ENCODE measurements at regions not wholly inside any gene's neighbourhood (a gene's known extent, or its start where the extent isn't known, plus 50 kb on each side); places are given as distances from the start of the nearest gene placed in this dataset.
"Not testable (repeated sequence)": the region's sequence is repeated elsewhere in the genome, so short reads cannot be mapped to it uniquely, and the experiment has no call there.

DNA sequence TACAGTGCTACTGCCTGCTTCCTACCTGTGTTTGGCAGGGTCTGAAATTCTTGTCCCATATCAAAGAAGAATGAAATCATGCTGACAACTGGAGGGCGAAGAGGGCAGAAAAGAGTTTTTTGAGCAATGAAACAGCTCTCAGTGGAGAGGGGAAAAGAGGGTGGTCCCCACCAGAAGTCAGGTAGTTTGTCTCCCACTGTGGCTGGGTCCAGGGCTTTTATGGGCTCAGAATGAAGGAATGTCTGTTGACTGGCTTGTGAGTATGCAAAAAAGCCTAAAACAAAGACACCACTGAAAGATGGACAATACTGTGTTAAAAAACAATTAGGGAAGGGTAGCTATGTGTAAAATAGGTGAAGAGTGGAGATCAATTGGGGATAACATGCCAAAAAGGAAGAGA, 115.0 kb downstream of the ADAM29 start:
- no peak for DNase-seq (ENCODE audit: low spot score)

DNA sequence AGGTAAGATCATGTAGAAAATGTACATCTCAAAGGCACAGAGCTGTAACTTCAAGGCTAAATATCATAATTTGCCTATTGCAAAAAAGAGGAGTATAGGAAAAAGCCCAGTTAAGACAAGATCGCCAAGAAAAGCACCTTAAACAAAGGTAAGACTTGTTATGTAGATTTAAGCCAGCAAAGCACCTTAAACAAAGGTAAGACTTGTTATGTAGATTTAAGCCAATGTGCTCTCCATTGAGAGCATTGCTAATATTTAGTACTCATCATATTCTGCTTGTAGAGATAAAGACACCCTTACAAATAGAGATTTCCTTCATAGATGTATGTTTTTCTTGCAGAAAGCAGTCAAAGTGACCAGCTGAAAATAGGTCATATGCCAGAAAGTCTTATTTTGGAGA, 115.8 kb downstream of the ADAM29 start:
- DNase-seq (ENCODE audit: low spot score), result no peak

DNA sequence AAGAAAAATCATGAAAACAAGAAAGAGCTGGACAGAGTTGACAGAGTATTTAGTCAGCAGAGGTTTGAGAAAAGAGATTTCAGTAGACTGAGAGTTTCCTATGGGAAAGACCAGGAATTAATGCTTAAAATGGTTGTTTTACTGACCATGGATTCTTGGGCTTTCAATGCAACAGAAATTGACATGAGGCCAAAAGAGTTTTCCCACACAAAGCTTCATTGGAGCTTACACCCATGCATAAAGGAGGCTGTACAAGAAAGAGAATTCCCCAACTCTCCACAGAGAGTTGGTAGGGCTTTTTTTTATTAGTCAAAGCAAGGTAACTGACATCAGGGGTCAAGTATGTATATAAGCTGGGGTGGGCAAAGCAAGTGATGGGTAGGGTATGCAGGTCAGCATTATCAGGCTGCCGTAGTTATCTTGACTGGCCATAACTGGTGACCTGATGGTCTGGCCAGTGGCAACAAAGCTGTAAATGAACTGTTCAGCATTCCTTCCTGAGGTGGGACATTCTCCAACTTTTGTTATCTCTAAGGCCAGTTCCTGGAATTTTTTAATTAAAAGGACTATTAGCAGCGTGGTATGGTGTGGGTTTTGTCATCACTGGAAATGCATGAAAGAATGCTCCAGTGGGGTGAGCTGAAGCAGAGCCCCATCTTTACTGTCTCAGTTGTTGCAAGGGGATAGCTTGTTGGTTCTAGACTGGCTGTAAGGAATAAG, 117.0 kb downstream of the ADAM29 start:
- DNase-seq (ENCODE audit: low spot score), result no peak

DNA sequence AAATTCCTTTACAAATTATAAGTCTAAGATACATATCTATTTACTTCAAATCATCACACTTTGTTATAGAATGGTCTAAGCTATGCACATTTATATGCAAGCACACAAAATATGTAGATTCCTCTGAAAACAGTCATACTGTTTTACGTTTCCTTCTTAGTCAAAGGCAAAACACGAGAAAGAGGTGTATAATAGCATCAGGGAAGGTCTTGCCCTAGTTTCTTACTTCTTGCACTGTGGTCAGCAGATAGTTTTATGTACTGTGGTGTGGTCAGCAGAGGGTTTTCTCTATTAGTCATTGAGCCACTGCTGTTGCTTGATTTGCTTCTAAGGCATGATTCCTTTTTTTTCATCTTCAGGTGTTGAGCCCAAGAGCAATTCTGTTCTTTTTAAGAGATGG, 117.7 kb downstream of the ADAM29 start:
- DNase-seq (ENCODE audit: low spot score), result no peak

DNA sequence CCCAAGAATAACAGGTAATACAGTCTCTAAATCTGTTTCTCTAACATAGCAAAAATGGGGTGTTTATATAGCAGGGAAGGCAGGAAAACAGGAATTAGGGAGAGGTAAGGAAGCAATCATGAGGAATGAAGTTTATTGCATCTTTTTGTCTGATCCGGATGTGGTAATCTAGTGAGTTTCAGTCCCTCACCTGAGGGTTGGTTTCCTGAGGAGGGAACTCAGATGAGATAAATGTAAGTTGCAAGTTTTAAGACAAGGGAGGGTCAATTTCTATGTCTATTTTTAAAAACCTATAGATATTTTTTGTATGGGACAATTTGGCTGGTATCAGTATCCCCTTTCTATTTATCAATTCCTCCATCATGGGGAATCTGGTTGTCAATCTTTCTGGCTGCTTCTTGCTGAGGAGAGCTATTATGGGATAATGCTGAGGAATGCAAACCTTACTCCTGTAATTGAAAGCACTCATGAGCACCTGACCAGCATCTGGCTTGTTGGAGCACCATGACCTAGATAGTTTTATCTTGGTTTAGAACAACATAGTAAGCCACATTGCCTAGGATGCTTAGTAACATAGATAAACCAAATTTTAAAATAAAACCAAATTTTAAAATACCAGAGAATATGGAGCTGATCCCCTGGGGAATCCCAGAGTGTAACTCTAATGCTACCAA, 130.1 kb downstream of the ADAM29 start:
- no peak for DNase-seq (ENCODE audit: low spot score)

DNA sequence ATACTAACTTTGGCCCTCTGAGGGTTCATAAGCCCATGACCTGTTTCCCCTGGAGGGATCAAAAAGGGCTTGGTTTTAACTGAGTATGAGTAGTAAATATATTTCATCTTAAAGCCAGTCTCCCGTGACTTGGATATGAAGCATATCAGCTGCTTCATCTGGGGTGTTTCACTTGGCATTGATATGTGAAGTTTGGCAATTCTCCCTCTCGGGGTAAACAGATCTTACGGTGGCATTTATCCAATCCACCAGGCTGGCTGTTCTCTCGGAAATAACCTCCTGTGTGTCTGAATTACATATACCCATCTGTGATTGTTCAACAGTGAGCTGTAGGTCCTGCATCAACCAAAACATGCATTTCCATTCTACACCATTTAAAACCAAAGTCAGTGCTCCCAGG, 130.7 kb downstream of the ADAM29 start:
- no peak for DNase-seq (ENCODE audit: low spot score)

DNA sequence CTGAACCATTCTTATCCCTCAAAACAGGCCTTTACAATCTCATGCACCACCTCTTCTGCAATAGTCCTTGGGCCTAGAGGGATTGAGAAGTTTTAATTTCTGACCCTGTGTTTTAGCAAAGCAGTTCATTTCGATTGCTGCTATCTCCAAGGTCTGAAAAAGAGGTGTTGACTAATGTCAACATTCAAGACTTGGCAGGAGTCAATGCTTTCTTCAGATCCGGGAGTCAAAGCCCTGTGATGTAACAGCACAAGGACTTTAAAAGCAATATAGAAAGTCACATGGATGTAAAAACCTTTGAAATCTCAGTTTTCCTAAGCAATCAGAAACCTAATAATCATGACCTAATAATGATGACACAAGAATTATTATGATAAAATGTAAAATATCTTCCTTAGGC, 133.8 kb downstream of the ADAM29 start:
- no peak for DNase-seq (ENCODE audit: low spot score)

DNA sequence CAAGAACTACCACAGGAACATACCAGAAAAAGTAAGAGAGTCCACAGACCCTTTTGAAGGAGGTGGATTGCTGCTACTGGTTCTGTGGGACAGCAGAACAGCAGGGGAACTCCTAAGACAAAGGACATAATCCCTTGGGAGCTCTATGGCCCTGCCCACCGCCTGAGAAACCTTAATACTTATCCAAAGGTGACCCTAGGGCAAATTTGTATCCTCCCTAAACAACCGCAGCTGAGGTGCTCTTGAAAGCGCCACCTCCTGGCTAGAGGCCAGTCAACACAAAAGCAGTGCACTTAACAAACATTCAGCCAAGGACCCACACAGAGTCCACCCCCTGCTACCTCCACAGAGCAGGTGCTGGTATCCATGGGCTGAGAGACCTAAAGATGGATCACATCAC, 136.8 kb downstream of the ADAM29 start:
- no peak for DNase-seq (ENCODE audit: low spot score)

DNA sequence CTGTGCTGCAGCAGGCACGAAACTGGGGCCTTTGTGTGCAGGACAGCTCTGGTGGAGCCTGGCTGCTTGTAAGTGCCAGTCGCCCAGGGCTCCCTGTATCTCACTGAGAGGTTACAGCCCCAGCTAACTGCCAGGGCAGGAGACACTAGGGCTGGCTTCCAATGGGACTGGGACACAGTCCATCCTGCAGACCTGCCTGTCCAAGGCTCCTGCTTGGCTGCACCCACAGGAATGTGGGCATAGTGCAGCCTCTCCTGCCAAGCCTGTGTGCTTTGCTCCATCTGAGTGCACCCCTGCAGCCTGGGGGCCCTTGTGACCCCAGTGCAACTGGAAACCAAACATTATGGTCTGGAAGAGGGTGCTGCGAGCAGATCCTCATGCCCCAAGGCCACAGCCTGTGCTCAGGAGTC, 144.0 kb downstream of the ADAM29 start:
- no peak for DNase-seq (ENCODE audit: low spot score)

DNA sequence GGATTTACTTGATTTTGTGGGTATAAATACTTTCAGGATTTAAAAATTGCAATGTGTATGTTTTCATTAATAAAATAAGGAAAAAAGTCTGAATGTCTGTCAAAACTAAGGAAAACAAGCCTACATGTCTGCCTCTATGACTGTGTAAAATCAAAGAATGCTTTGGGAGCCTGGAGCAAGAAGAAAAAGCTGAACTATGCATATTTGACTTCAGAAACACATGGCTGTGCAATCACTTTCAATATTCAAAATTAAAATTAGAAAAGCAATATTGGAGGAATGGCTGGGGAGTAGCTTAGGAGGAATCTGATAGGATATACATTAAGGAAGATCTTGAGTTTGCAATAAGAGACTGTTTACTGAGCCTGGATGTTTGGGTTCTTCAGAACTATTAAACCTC, 147.1 kb downstream of the ADAM29 start:
- no peak for DNase-seq (ENCODE audit: low spot score)

DNA sequence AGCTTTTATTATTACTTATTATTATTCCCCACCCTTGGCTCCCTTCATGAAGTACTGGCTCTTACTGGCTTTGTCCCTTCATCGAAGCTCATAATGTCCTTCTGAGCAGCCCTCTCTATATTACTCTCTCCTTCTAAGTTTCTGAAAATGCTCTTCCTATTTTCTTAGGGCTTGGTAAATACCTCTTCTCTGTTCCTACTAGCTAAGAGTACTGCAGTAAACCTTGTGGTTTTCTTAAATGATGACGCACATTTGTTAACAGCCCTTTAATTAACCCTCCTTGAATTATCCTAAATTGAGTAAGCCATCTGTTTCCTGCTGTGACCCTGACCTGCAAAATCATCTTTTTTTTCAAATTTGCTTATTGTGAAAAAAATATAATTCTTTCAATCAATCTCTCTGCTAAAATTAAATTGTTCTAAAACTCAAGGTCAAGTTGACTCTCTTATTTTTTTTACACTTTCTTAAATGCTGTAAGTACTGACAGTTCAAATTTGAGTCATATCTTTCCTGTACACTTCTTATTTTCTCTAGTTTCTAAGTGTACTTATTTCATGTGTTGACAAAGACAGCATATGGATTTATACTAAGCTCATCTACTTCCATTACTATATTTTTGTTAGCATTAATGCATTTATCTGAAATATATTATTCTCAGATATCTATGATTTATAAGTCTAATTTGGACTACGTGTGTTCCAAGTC, 148.9 kb downstream of the ADAM29 start:
- no peak for DNase-seq (ENCODE audit: low spot score)

DNA sequence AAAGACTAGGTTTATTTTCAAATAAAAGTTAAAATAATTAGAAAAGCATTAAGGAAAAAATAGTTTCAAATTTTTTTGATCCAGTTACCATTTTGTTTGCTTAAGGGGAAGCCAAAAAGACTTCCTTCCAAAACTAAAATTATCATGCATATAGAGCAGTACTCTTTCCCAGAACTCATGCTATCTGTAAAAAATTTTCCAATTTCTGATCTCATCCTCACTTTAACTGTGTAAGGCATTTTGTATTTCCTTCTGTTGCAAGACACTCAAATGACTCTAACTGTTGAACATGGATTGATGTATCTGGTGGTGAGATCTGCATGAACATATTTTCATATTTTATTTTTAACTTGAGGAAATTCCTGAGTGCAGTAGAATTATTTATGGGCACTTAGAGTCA, 150.1 kb downstream of the ADAM29 start:
- DNase-seq (ENCODE audit: low spot score), result no peak

DNA sequence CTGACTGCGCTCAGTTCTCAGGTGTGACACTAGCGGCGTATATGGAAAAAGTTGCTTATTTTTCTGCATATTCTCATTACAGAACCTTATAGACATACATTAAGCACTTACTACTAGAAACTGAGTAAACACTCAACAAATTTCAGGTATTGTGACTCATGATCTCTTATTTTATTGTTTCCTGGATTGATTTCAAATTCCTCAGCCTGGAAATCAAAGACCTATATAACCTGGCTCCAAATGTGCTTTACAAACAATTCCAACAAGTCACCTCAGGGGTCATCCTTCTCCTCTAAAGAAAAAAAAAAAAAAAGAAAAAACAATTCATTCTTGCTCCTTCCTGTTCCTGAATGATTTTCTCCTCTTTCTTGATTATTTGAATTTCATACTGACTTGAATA, 152.3 kb downstream of the ADAM29 start:
- DNase-seq (ENCODE audit: low spot score), result no peak

DNA sequence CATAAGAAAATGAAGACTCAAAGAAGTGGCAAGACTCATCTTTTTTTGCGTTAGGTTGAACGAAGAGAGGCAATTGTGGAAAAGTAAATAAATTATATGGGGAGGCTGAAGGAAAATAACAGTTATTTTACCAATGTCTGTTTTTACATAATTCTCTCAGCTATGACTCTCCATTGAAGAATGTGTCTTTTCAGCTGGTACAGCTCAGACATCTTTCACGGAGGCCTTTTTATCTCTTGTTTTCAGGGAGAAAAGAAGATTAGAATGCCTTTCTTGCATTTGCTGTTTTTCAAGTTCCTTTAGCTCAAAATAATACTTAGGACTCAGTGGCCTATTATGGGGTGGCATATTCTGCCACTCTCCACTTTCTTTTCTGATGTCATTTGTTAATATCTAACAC, 153.0 kb downstream of the ADAM29 start:
- no peak for DNase-seq (ENCODE audit: low spot score)

DNA sequence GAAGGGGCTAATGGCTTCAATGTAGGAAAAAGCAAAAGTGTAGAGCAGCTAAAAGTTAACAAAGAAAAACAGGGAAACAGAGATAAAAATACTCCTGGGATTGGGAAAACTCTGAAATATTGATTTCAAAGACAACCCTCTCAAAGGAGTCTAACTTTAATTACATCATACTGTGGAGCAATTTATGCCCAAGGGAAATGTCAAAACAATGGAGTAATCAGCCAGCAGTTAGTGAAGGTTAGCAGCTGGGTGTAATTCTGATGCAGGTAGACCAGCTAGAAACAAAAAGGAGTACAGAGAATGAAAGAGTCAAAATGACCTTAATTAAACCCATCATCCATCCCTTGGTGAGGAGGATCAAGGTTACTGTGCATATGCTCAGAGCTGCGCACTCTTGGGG, 169.0 kb downstream of the ADAM29 start:
- no peak for DNase-seq (ENCODE audit: low spot score)

DNA sequence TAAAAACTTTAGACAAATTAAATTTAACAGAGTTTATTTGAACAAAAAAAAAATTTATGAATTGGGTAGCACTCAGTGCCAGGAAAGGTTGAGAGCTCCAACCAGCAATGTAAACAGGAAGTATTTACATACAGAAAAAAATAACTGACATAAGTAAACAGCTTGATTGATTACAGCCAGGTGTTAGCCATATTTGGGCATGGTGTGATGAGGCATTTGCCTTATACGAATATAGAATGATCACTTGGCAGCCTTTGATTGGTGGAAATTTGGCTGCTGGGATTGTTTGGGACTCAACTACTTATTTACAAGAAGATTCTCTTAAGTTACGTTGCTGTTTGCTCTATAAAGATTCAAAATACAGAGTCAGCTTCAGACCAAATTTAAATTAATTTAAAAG, 172.0 kb downstream of the ADAM29 start:
- no peak for DNase-seq (ENCODE audit: low spot score)

DNA sequence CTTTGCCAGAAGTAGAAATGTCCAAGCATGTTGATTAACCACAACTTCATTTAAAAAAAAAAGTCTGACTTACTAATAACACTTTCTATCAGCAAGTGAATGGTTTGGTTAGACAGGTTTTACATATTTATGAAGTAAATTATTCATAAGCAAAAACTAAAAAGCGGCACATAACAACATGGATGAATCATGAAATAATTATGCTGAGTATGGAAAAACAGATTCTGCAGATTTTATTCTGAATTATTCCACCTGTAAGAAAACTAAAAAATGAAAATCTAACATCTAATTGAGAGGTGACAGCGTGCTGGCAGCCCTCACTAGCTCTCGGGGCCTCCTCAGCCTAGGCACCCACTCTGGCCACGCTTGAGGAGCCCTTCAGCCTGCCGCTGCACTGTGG, 173.5 kb downstream of the ADAM29 start:
- DNase-seq (ENCODE audit: low spot score), result no peak

DNA sequence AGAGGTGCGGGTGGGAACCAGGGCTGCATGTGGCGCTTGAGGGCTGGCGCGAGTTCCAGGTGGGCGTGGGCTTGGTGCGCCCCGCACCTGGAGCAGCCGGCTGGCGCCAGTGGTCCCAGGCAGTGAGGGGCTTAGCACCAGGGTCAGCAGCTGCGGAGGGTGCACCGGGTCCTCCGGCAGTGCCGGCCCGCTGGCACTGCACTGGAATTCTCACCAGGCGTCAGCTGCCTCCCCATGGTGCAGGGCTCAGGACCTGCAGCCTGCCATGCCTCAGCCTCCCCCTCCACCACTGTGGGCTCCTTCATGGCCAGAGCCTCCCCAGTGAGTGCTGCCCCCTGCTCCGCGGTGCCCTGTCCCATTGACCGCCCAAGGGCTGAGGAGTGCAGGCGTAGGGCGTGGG, 174.0 kb downstream of the ADAM29 start:
- DNase-seq (ENCODE audit: low spot score), result no peak

DNA sequence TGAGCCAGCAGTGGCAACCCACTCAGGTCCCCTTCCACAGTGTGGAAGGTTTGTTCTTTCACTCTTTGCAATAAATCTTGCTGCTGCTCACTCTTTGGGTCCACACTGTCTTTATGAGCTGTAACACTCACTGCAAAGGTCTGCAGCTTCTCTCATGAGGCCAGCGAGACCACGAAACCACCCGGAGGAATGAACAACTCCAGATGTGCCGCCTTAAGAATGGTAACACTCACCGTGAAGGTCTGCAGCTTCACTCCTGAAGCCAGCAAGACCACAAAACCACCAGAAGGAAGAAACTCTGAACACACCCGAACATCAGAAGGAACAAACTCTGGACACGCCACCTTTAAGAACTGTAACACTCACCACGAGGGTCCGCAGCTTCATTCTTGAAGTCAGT, 174.9 kb downstream of the ADAM29 start:
- not testable (repeated sequence) for DNase-seq (ENCODE audit: low spot score)

DNA sequence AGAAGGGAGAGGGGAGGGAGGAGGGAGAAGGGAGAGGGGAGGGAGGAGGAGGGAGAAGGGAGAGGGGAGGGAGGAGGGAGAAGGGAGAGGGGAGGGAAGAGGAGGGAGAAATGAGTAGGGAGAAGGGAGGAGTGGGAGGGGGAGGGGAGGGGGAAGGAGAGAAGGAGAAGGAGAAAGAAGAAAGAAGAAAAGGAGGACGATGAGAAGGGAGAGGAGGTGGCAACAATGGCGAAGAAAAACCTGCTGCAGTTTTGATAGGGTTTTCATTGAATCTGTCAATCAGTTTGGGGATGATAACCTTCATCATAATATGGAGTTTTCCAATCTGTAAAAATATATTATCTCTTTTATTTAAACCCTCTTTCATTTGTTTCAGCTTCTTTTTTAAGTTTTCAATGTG, 185.2 kb downstream of the ADAM29 start:
- DNase-seq (ENCODE audit: low spot score), result no peak

DNA sequence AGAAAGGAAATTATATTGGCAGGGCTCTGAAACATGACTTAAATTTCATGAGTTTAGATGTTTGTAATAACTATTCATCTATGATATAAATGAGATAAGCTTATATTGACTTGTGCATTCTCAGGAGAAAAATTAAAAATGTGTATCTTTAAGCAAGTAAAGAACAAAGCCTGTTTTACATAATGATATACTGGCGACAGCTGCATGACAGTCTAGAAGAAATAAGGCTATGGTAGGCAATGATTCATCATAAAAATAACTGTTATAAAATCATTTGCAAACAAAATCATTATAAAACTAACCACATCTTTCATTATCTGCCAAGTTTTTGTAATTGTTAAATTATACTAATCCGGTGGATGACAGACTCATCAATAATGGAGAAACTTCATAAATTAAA, 188.1 kb downstream of the ADAM29 start:
- no peak for DNase-seq (ENCODE audit: low spot score)

DNA sequence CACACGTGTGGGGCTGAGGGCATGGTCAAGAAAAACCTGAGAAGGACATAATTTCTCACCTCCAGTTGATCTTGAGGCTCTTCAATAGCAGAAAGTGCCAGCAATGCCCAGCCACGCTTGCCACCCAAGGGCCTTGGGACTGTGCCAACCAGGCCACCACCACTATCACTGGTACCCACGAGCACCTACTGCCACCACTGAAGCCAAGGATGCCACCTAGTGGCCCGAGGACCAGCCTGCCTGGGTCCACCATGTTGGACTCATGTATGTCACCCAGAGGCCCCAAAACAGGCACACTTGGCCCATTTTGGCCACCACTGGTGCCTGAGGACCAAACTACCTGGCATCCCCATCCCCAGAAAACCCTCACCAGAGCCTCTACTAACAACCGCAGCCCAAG, 191.8 kb downstream of the ADAM29 start:
- no peak for DNase-seq (ENCODE audit: low spot score)

DNA sequence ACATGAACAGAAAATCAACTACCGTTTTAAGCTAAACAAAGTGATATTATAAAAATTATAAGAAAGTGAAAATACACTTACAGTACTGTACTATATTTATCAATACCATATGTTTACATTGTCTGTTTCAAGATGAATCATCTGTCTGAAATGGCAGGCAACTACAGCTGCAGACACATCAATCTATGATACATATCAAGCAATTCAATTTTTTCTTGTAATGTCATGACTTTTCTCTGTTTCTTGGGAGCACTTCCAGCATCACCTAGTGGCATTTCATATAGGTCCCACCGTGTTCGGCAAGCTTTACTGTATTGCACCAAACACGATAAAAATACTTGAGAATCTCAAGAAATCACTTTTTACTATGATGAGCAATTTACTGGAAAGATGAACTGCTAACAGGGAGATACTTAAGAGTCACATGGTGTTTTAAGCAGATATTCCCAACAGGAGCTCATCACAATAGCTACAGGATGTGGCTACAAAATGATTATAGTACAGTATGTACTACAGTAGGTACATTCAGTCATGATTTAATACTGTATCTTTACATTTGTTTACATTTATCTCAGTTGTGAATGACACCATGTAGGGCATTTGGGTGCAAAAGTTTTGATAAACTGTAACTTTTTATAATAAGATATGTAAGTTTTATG, 207.4 kb downstream of the ADAM29 start:
- DNase-seq (ENCODE audit: low spot score), result no peak
